ENCODE measurements at regions not wholly inside any gene's neighbourhood (a gene's known extent, or its start where the extent isn't known, plus 50 kb on each side); places are given as distances from the start of the nearest gene placed in this dataset.

DNA sequence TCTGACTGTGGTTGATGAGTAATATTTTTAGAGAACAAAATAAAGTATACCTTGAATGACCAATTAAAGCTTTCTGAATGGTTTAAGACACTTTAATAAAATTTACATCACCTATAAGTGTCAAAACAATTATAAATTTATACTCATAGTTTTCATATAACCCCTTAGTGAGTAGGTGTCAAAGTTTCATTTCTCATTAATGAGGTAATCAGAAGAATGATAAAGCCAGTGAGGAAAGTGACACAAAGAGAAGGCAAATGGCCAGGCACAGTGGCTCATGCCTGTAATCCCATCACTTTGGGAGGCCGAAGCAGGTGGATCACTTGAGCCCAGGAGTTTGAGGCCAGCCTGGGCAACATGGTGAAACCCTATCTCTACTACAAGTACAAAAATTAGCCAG, 60.8 kb upstream of the CTLA4 start:
- TF ChIP-seq POLR2AphosphoS5 (IDR thresholded peaks at IDR 0.05) = no peak
- no peak for TF ChIP-seq POLR2A (IDR thresholded peaks at IDR 0.05)

Measured in stomach (tissue), 4 donors.